Spleen (tissue), 7 donors: ENCODE measurements at regions not wholly inside any gene's neighbourhood (a gene's known extent, or its start where the extent isn't known, plus 50 kb on each side); places are given as distances from the start of the nearest gene placed in this dataset.

Source experiments
- POLR2A ChIP-seq, 3 donors: fragments of 450-650 bp; IDR thresholded peaks; one replicate each; pipeline ENCODE4 v1.5.1; 2017; ENCODE audit warnings: antibody characterized with exemption in 3 of 3, mild to moderate bottlenecking in 1 of 3
- POLR2AphosphoS5 ChIP-seq, 3 donors: sonication (generic); formaldehyde crosslinking; IDR thresholded peaks; one replicate each; pipeline ENCODE4 v1.5.1; 2017; ENCODE audit warnings: antibody characterized with exemption in 3 of 3
- TF ChIP-seq, protein P1 (sequence below), 11 experiments: fragments of 200-600 bp in 7 of 11; fragments of 450-650 bp in 4 of 11; sonication (generic) in 4 of 11; IDR thresholded peaks in 8 of 11; conservative IDR thresholded peaks in 3 of 11; 1 replicate in 7 of 11; 2 replicates in 4 of 11; pipeline versions ENCODE4 v1.4.0 to v1.8.0; 2016 to 2021; ENCODE audit warnings: antibody characterized with exemption in 11 of 11, inconsistent platforms in 4 of 11, mild to moderate bottlenecking in 1 of 11
- donor health status: DM: no; HTN: no; CAD: no; lungs with moderate emphysema.
- donor health status: DM: no; HTN: no; CAD: no.
- donor health status: DM: no; HTN: no; CAD: no.

DNA sequence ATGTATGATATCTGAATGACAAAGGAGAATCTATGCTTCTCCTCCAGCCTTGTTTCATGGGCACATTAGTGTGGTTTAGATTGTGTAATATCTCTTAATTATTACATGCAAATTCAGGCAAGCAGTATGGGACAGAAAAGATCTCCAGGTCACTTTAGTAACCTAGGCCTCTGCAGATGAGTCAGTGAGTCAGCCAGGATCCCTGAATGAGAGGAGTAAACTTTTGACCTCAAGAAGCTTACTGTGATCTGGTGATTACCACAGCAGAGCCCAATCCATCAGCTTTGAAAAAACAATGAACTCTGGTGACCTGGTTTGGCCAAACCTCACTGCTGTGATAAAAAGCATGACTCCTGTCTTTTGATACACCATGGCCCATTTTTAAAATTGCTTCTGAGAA, 107.8 kb downstream of the LRRN1 start:
- TF ChIP-seq POLR2AphosphoS5 (IDR thresholded peaks at IDR 0.05) = no peak
- TF ChIP-seq, protein P1, sequence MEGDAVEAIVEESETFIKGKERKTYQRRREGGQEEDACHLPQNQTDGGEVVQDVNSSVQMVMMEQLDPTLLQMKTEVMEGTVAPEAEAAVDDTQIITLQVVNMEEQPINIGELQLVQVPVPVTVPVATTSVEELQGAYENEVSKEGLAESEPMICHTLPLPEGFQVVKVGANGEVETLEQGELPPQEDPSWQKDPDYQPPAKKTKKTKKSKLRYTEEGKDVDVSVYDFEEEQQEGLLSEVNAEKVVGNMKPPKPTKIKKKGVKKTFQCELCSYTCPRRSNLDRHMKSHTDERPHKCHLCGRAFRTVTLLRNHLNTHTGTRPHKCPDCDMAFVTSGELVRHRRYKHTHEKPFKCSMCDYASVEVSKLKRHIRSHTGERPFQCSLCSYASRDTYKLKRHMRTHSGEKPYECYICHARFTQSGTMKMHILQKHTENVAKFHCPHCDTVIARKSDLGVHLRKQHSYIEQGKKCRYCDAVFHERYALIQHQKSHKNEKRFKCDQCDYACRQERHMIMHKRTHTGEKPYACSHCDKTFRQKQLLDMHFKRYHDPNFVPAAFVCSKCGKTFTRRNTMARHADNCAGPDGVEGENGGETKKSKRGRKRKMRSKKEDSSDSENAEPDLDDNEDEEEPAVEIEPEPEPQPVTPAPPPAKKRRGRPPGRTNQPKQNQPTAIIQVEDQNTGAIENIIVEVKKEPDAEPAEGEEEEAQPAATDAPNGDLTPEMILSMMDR (IDR thresholded peaks at IDR 0.05 in 8 of 11, conservative IDR thresholded peaks at IDR 0.05 in 3 of 11) = no peak
- TF ChIP-seq POLR2A (IDR thresholded peaks at IDR 0.05) = no peak
